ENCODE measurements at regions not wholly inside any gene's neighbourhood (a gene's known extent, or its start where the extent isn't known, plus 50 kb on each side); places are given as distances from the start of the nearest gene placed in this dataset.

DNA sequence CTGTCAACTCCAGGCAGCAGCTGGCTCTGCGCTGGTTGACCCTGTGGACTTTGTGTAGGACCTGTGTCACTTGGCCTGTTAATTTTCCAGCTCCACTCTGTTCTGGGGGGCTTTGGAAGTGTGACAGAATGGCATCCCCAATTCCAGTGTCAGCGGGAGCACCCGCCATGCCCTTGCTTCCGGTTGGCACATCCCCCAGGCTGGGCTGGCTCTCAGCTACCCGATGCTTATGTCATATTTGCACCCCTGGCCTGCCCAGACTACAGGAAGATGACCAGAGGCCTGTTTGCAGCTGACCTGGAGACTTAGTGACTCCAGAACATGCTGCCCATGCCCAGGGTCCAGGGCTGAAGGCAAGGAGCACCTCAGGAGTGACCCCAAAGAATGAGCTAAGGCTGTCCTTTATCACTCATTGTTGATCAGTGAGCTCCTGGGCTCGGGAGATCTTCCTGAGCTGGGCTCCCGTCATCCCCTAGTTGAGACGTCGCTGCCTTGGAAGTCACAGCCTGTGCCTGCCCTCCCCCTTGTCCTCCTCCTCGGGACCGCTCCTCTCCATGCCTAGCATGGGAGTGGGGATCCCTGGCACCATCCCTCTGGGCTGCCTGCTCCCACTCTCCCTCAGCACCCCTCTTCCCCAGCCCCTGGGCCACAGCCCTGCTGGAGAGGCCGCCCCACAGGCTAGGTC lies 163.4 kb upstream of the RTL1 start:
- TF ChIP-seq EZH2phosphoT487 (IDR thresholded peaks at IDR 0.05; ENCODE audit: insufficient read depth, low read depth) (no peak), EZH2 (IDR thresholded peaks at IDR 0.05; ENCODE audit: insufficient read depth, poor library complexity, severe bottlenecking) (no peak)
